ENCODE measurements at regions not wholly inside any gene's neighbourhood (a gene's known extent, or its start where the extent isn't known, plus 50 kb on each side); places are given as distances from the start of the nearest gene placed in this dataset.

- TF ChIP-seq NKRF (conservative IDR thresholded peaks at IDR 0.05), result no peak
These were observed 304.0 kb downstream of the UACA start (continued) for GRCh38 chr15:70459312-70459711.

- 55% methylated on average over 5 of the region's 5 CpGs for WGBS (ENCODE audit: insufficient coverage, insufficient replicate concordance, low lambda C conversion rate, missing lambda C conversion rate)
- no peak overlapping the region for H3K4me2 ChIP-seq (ENCODE audit: control insufficient read depth, insufficient read depth)
- intact Hi-C loops (cut with micrococcal nuclease; ENCODE audit: unreplicated experiment) (no loop called here), in situ Hi-C loops (cut with MboI) (no loop called here)
- H3K4me3 ChIP-seq, result no peak overlapping the region
- no peaks in the 10 kb centered on the region for H3K4me1 ChIP-seq (ENCODE audit: control insufficient read depth, insufficient read depth, low read length)
- CTCF ChIA-PET, result interaction anchor here (0.6 kb wide), 1 partner anchor 64 kb away, joined by 3 read pairs; no protein-coding TSS in a partner anchor
- FAIRE-seq, result no peak
- no peaks in the 10 kb centered on the region for H3K36me3 ChIP-seq (ENCODE audit: control insufficient read depth in 2 of 2, insufficient read depth in 2 of 2, low read length in 1 of 2)
- DNase-seq (ENCODE audit: low read depth, low spot score), result no peak
- H2AFZ ChIP-seq (ENCODE audit: control insufficient read depth, low read depth, low read length), result no peak overlapping the region
- H3K27me3 ChIP-seq (replicated peaks in 1 of 2; ENCODE audit: control insufficient read depth in 2 of 2, insufficient read depth in 2 of 2, low read length in 1 of 2), result peaks cover 0 to 2% of the 10 kb centered on the region in 2 experiments; a peak in 1 of 4 replicates
- H3K9ac ChIP-seq (ENCODE audit: control insufficient read depth, insufficient read depth, low read length), result no peak overlapping the region
- POLR2A ChIA-PET, result no interaction called here
- H3K9me3 ChIP-seq (replicated peaks; ENCODE audit: control insufficient read depth, insufficient read depth, low read length), result no peaks in the 10 kb centered on the region
- SMC1A ChIA-PET (ENCODE audit: uncharacterized antibody, unreplicated experiment), result no interaction called here
- H3K79me2 ChIP-seq (ENCODE audit: control insufficient read depth, insufficient read depth, low read length), result no peaks in the 10 kb centered on the region
- no peak overlapping the region for H3K27ac ChIP-seq (ENCODE audit: control insufficient read depth, insufficient read depth)
- BruUV-seq (replicated peaks), result no TSS peak
- ATAC-seq, result no peak
- RAD21 ChIA-PET (ENCODE audit: unreplicated experiment), result no interaction called here
- no peaks in the 10 kb centered on the region for H4K20me1 ChIP-seq (ENCODE audit: control insufficient read depth, insufficient read depth)
- TF ChIP-seq BACH1 (IDR thresholded peaks at IDR 0.05; ENCODE audit: borderline replicate concordance) (no peak), BHLHE40 (IDR thresholded peaks at IDR 0.05; ENCODE audit: borderline replicate concordance in 1 of 2, low read depth in 2 of 2, low read length in 1 of 2) (no peak), CHD4 (IDR thresholded peaks at IDR 0.05) (no peak), E2F8 (IDR thresholded peaks at IDR 0.05; ENCODE audit: low read depth, partially characterized antibody) (no peak), E4F1 (IDR thresholded peaks at IDR 0.05; ENCODE audit: borderline replicate concordance, partially characterized antibody) (no peak), LARP7 (IDR thresholded peaks at IDR 0.05) (no peak), RUNX3 (IDR thresholded peaks at IDR 0.05; ENCODE audit: low read length) (no peak), NR2C2 (IDR thresholded peaks at IDR 0.05; ENCODE audit: borderline replicate concordance, control insufficient read depth, insufficient read length, low read depth) (no peak), KLF5 (IDR thresholded peaks at IDR 0.05; ENCODE audit: partially characterized antibody) (no peak), RB1 (IDR thresholded peaks at IDR 0.05; ENCODE audit: borderline replicate concordance) (no peak), MEF2B (IDR thresholded peaks at IDR 0.05; ENCODE audit: partially characterized antibody, poor library complexity, severe bottlenecking) (no peak), JUNB (IDR thresholded peaks at IDR 0.05) (no peak), CREB1 (IDR thresholded peaks at IDR 0.05; ENCODE audit: low read depth) (no peak), HDAC6 (IDR thresholded peaks at IDR 0.05; ENCODE audit: unreplicated experiment) (no peak)
These were observed 309.6 kb downstream of the UACA start for GRCh38 chr15:70453766-70454165.
